H1 (cell line): ENCODE measurements at regions not wholly inside any gene's neighbourhood (a gene's known extent, or its start where the extent isn't known, plus 50 kb on each side); places are given as distances from the start of the nearest gene placed in this dataset.

Experiments
- CTCF ChIA-PET: fragments of 300-600 bp; sonication (Branson Sonifier 250); formaldehyde crosslinking; loops from one replicate; lab custom pipeline; 2021; ENCODE audit not compliant: partially characterized antibody; lab: Charles Lee
- POLR2A ChIA-PET: fragments of 300-600 bp; sonication (Branson Sonifier 250); formaldehyde crosslinking; loops from one replicate; lab custom pipeline; 2021; ENCODE audit warnings: inconsistent platforms; ENCODE audit not compliant: partially characterized antibody; lab: Charles Lee
- DNase-seq, 2 experiments: peaks; one replicate each; pipeline versions ENCODE4 v3.0.0 to v3.0.0-alpha.2; 2010 to 2022; ENCODE audit warnings: low spot score in 2 of 2, low read depth in 1 of 2, mixed read lengths in 1 of 2
- FAIRE-seq: peaks from 2 replicates; lab custom pipeline; 2011; peaks lifted over from hg19 to GRCh38; lab: Jason Lieb, UNC
- H2AFZ ChIP-seq: 2 replicates; pipeline ENCODE4 v1.8.1; 2012; ENCODE audit warnings: low read length, inconsistent platforms
- H2AK5ac ChIP-seq: 2 replicates; pipeline ENCODE4 v1.6.1; 2013; ENCODE audit warnings: low read depth, low read length
- H2BK120ac ChIP-seq: replicated peaks from 2 replicates; pipeline ENCODE3; 2013; ENCODE audit warnings: low read depth, low read length, inconsistent platforms
- H2BK12ac ChIP-seq: 2 replicates; pipeline ENCODE4 v1.6.1; 2013; ENCODE audit warnings: low read depth, low read length
- H2BK15ac ChIP-seq: 2 replicates; pipeline ENCODE4 v1.6.1; 2013; ENCODE audit warnings: low read length
- H2BK20ac ChIP-seq: 2 replicates; pipeline ENCODE4 v1.6.1; 2013; ENCODE audit warnings: low read length
- H2BK5ac ChIP-seq: 2 replicates; pipeline ENCODE4 v1.6.1; 2013; ENCODE audit warnings: low read depth, low read length
- H3K14ac ChIP-seq: 2 replicates; pipeline ENCODE4 v1.6.1; 2013; ENCODE audit warnings: inconsistent platforms; ENCODE audit not compliant: insufficient read length
- H3K18ac ChIP-seq: 2 replicates; pipeline ENCODE4 v1.6.1; 2013; ENCODE audit warnings: low read length; ENCODE audit errors: extremely low read depth
- H3K23ac ChIP-seq: 2 replicates; pipeline ENCODE4 v1.6.1; 2013; ENCODE audit warnings: inconsistent platforms; ENCODE audit not compliant: insufficient read length
- H3K23me2 ChIP-seq: 2 replicates; pipeline ENCODE4 v1.6.1; 2013; ENCODE audit warnings: low read depth, low read length
- H3K27ac ChIP-seq: 2 replicates; pipeline ENCODE4 v1.6.1; 2011; ENCODE audit warnings: low read depth, low read length, inconsistent platforms
- H3K27me3 ChIP-seq, 4 experiments: replicated peaks in 1 of 4; 1 replicate in 1 of 4; 2 replicates in 3 of 4; pipeline versions ENCODE4 v1.6.1 to v1.8.1; 2011 to 2013; ENCODE audit warnings: low read length in 3 of 4, mild to moderate bottlenecking in 3 of 4, inconsistent platforms in 2 of 4, mixed read lengths in 2 of 4, moderate library complexity in 1 of 4; ENCODE audit not compliant: control insufficient read depth in 3 of 4, insufficient read depth in 3 of 4; ENCODE audit errors: extremely low read depth in 1 of 4
- H3K36me3 ChIP-seq, 4 experiments: 2 replicates each; pipeline versions ENCODE4 v1.6.1 to v1.8.1; 2011 to 2013; ENCODE audit warnings: mild to moderate bottlenecking in 4 of 4, low read length in 3 of 4, moderate library complexity in 2 of 4, control low read depth in 1 of 4, inconsistent platforms in 1 of 4; ENCODE audit not compliant: insufficient read depth in 4 of 4, control insufficient read depth in 2 of 4
- H3K4ac ChIP-seq: replicated peaks from 2 replicates; pipeline ENCODE3; 2013; ENCODE audit warnings: low read length, low read depth, mixed read lengths, inconsistent platforms; ENCODE audit not compliant: insufficient read length
- H3K4me1 ChIP-seq, 4 experiments: replicated peaks in 1 of 4; 1 replicate in 1 of 4; 2 replicates in 3 of 4; pipeline versions ENCODE4 v1.6.1 to v1.8.1; 2011 to 2013; ENCODE audit warnings: low read length in 3 of 4, inconsistent platforms in 2 of 4, mixed read lengths in 1 of 4; ENCODE audit not compliant: insufficient read depth in 4 of 4, control insufficient read depth in 3 of 4
- H3K4me2 ChIP-seq, 2 experiments: 2 replicates each; pipeline versions ENCODE4 v1.6.1 to v1.8.1; 2011 to 2013; ENCODE audit warnings: low read depth in 2 of 2, low read length in 2 of 2, control low read depth in 1 of 2, inconsistent platforms in 1 of 2, mild to moderate bottlenecking in 1 of 2; ENCODE audit not compliant: insufficient read depth in 1 of 2
- H3K4me3 ChIP-seq, 4 experiments: fragments of 200-600, 300-600 bp in 1 of 4; sonication (generic), shearing (Covaris generic), sonication (Bioruptor Twin) in 1 of 4; 2 replicates each; pipeline versions ENCODE4 v1.5.1 to v1.8.1; 2011 to 2016; ENCODE audit warnings: low read length in 4 of 4, low read depth in 3 of 4, control low read depth in 2 of 4, inconsistent platforms in 2 of 4, mild to moderate bottlenecking in 2 of 4, mixed read lengths in 1 of 4, moderate library complexity in 1 of 4; ENCODE audit not compliant: insufficient read depth in 2 of 4; ENCODE audit errors: extremely low read depth in 1 of 4
- H3K56ac ChIP-seq: replicated peaks from 2 replicates; pipeline ENCODE3; 2013; ENCODE audit warnings: low read depth, mild to moderate bottlenecking, mixed read lengths, low read length, inconsistent platforms; ENCODE audit not compliant: insufficient read length
- H3K79me1 ChIP-seq: 2 replicates; pipeline ENCODE4 v1.6.1; 2013; ENCODE audit warnings: low read depth, low read length, control low read depth
- H3K79me2 ChIP-seq, 2 experiments: 2 replicates each; pipeline versions ENCODE4 v1.6.1 to v1.8.1; 2012 to 2013; ENCODE audit warnings: low read length in 2 of 2, mild to moderate bottlenecking in 2 of 2, inconsistent platforms in 1 of 2; ENCODE audit not compliant: insufficient read depth in 2 of 2, control insufficient read depth in 1 of 2
- H3K9ac ChIP-seq, 4 experiments: replicated peaks in 1 of 4; 1 replicate in 1 of 4; 2 replicates in 3 of 4; pipeline versions ENCODE4 v1.6.1 to v1.8.1; 2011 to 2013; ENCODE audit warnings: low read depth in 3 of 4, low read length in 3 of 4, control low read depth in 2 of 4, mild to moderate bottlenecking in 2 of 4, moderate library complexity in 2 of 4, inconsistent platforms in 1 of 4; ENCODE audit errors: extremely low read depth in 1 of 4
- H3K9me3 ChIP-seq, 2 experiments: 2 replicates each; pipeline versions ENCODE4 v1.6.1 to v1.8.1; 2012 to 2013; ENCODE audit warnings: mild to moderate bottlenecking in 2 of 2, moderate library complexity in 2 of 2, control low read depth in 1 of 2, inconsistent platforms in 1 of 2, low read depth in 1 of 2, low read length in 1 of 2, mixed read lengths in 1 of 2; ENCODE audit not compliant: insufficient read depth in 2 of 2
- H4K20me1 ChIP-seq, 2 experiments: replicated peaks in 1 of 2; 2 replicates each; pipeline versions ENCODE3 to v1.8.1; 2011 to 2013; ENCODE audit warnings: inconsistent platforms in 2 of 2, low read length in 2 of 2, mild to moderate bottlenecking in 1 of 2; ENCODE audit not compliant: insufficient read depth in 2 of 2, control insufficient read depth in 1 of 2
- H4K5ac ChIP-seq: 2 replicates; pipeline ENCODE4 v1.6.1; 2013; ENCODE audit warnings: low read length, low read depth, mixed read lengths, inconsistent platforms; ENCODE audit not compliant: insufficient read length
- H4K8ac ChIP-seq: 2 replicates; pipeline ENCODE4 v1.8.0; 2013; ENCODE audit warnings: mild to moderate bottlenecking, moderate library complexity, low read length, inconsistent platforms; ENCODE audit not compliant: insufficient read depth; ENCODE audit errors: extremely low read depth
- H4K91ac ChIP-seq: replicated peaks from 2 replicates; pipeline ENCODE3; 2013; ENCODE audit warnings: low read length, mixed read lengths, inconsistent platforms; ENCODE audit not compliant: insufficient read length
- ASH2L ChIP-seq: fragments of 200-600, 300-600 bp; sonication (generic); IDR thresholded peaks from one replicate; pipeline ENCODE4 v1.7.1; 2017; ENCODE audit warnings: low read length
- BCL11A ChIP-seq, 2 experiments: IDR thresholded peaks; one replicate each; pipeline ENCODE4 v1.6.1; 2011; ENCODE audit warnings: low read depth in 2 of 2, low read length in 2 of 2, mild to moderate bottlenecking in 2 of 2
- CHD1 ChIP-seq: IDR thresholded peaks from 2 replicates; pipeline ENCODE4 v1.6.1; 2012; ENCODE audit warnings: low read depth, low read length, improper control_type of control experiment
- FOSL1 ChIP-seq: IDR thresholded peaks from 2 replicates; pipeline ENCODE4 v1.6.1; 2011; ENCODE audit warnings: mild to moderate bottlenecking, low read depth, low read length, moderate library complexity; ENCODE audit not compliant: insufficient read depth
- HDAC6 ChIP-seq: IDR thresholded peaks from one replicate; pipeline ENCODE4 v1.7.1; 2012; ENCODE audit warnings: low read depth, mild to moderate bottlenecking, inconsistent platforms, low read length, moderate library complexity
- MAX ChIP-seq: IDR thresholded peaks from 2 replicates; pipeline ENCODE4 v1.6.1; 2012; ENCODE audit warnings: inconsistent platforms
- RFX5 ChIP-seq: IDR thresholded peaks from 2 replicates; pipeline ENCODE4 v1.6.1; 2011; ENCODE audit warnings: low read depth, low read length, improper control_type of control experiment, borderline replicate concordance
- TBP ChIP-seq: IDR thresholded peaks from 2 replicates; pipeline ENCODE4 v1.6.1; 2011; ENCODE audit warnings: low read depth, low read length, improper control_type of control experiment
- WGBS, 2 experiments: shearing (Covaris generic) in 1 of 2; methylation state at CpG; one replicate each; pipeline versions ENCODE4 v1.1.6 to v1.1.7; 2013 to 2015; ENCODE audit warnings: low lambda C conversion rate in 2 of 2, mixed read lengths in 2 of 2, inconsistent platforms in 1 of 2, low coverage in 1 of 2, missing lambda C conversion rate in 1 of 2; ENCODE audit not compliant: insufficient replicate concordance in 2 of 2, insufficient coverage in 1 of 2, insufficient read length in 1 of 2; ENCODE audit errors: extremely low coverage in 1 of 2, missing lambda C conversion rate in 1 of 2; 5-methylcytosine and 5-hydroxymethylcytosine counted together

- ChIA-PET CTCF (interaction anchor here (0.6 to 1.7 kb wide), 2 partner anchors 9 to 403 kb away, joined by 3 to 5 read pairs; no protein-coding TSS in a partner anchor), POLR2A (no interaction called here)
- Histone ChIP-seq H2BK5ac (no peak overlapping the region), H4K8ac (no peak overlapping the region), H3K4me3 (no peak overlapping the region), H3K79me1 (no peaks in the 10 kb centered on the region), H3K14ac (no peak overlapping the region), H3K23ac (no peak overlapping the region), H2BK12ac (no peak overlapping the region), H3K4me1 (no peaks in the 10 kb centered on the region), H3K18ac (no peak overlapping the region), H4K91ac (no peak overlapping the region), H3K79me2 (no peaks in the 10 kb centered on the region), H2BK15ac (no peak overlapping the region), H3K4me2 (no peak overlapping the region), H3K36me3 (no peaks in the 10 kb centered on the region), H3K56ac (no peak overlapping the region), H3K23me2 (no peaks in the 10 kb centered on the region), H3K27ac (no peak overlapping the region), H2AFZ (no peak overlapping the region), H3K4ac (no peak overlapping the region), H3K27me3 (no peaks in the 10 kb centered on the region), H3K9me3 (no peaks in the 10 kb centered on the region), H2BK20ac (no peak overlapping the region), H4K20me1 (no peaks in the 10 kb centered on the region), H2AK5ac (no peak overlapping the region), H2BK120ac (no peak overlapping the region), H4K5ac (no peak overlapping the region), H3K9ac (no peak overlapping the region)
- 82% methylated on average over 3 of the region's 3 CpGs; no CpG with 5 or more reads in 1 of the 2 experiments for WGBS, 2 experiments
- DNase-seq (no peak), FAIRE-seq (no peak)
- no peak for TF ChIP-seq ASH2L
- no peak for TF ChIP-seq MAX
- TF ChIP-seq FOSL1 = no peak
- TF ChIP-seq CHD1 = no peak
- TF ChIP-seq RFX5 = no peak
- TF ChIP-seq BCL11A (IDR thresholded peaks at IDR 0.05; ENCODE audit: low read depth in 2 of 2, low read length in 2 of 2) = no peak
- TF ChIP-seq HDAC6 = no peak
- no peak for TF ChIP-seq TBP
These were observed 124.1 kb downstream of the SPCS3 start for GRCh38 chr4:176443646-176444409.
